ENCODE measurements at regions not wholly inside any gene's neighbourhood (a gene's known extent, or its start where the extent isn't known, plus 50 kb on each side); places are given as distances from the start of the nearest gene placed in this dataset.

DNA sequence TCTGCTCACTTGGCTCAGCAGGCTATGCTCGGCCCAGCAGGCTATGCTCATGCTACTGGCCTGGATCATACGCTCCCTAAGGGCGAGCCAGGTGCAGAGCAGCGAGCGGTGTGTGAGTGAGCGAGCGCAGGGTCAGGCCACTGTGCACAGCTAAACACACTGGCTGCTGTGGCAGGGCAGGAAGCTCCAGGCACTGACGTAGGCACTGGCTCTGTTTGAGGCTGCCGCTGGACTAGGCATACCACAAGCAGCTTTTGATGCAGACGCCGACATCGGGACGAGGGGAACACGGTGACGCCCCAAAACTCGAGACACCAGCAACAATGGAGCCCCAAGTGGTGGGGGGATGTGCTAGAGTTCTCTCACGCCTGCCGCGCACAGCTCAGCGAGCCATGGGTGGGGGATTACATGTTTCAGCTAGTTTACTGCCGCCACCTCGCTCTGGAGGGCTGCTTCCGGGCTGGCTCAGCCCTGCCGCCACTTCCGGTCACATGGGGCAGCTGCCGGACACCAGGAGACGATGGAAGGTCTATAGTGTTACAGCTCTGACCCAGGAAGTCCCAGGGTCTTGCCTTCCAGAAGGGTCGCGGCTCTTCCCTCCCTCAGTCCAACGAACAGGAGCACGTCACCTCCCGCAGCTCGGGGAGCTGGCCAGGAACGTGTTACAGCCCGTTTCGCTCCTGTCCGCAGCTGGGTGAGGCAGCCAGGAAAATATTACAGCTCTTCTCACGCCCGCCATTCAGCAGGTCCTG, 1176.9 kb upstream of the LRRTM1 start:
- DNase-seq (ENCODE audit: low read depth), result no peak
- H3K4me3 ChIP-seq (ENCODE audit: control insufficient read depth, low read depth, low read length), result no peak overlapping the region
- no peak for TF ChIP-seq CTCF (IDR thresholded peaks at IDR 0.05; ENCODE audit: control insufficient read depth, insufficient read depth, low read depth, low read length, missing control alignments)

DNA sequence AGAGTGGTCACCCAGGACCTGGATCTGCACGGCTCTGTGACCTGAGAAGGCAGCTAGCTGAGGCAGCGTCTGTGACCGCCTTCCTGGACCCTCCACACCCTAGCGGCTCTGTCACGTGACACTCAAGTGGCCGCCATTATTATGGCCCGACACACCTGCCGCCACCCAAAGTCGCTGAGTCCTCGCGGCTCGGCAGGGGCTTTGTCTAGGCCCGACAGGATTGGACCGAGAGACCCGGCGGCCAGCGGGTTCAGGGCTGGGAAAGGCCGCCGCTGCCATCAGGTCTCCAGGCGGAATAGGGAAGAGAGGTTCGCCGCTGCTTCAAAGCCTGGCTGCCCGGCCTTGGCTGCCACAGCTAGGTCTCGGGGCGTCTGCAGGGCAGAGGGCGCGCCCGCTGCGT, 1162.5 kb upstream of the LRRTM1 start:
- no peak for DNase-seq (ENCODE audit: low read depth)
- no peak for TF ChIP-seq CTCF (IDR thresholded peaks at IDR 0.05; ENCODE audit: control insufficient read depth, insufficient read depth, low read depth, low read length, missing control alignments)
- H3K4me3 ChIP-seq (ENCODE audit: control insufficient read depth, low read depth, low read length), result no peak overlapping the region

GRCh38 chr2:81462420-81462819, 1157.9 kb upstream of the LRRTM1 start:
- DNase-seq (ENCODE audit: low read depth), result no peak
- no peak overlapping the region for H3K4me3 ChIP-seq (ENCODE audit: control insufficient read depth, low read depth, low read length)
- TF ChIP-seq CTCF (IDR thresholded peaks at IDR 0.05; ENCODE audit: control insufficient read depth, insufficient read depth, low read depth, low read length, missing control alignments), result no peak

DNA sequence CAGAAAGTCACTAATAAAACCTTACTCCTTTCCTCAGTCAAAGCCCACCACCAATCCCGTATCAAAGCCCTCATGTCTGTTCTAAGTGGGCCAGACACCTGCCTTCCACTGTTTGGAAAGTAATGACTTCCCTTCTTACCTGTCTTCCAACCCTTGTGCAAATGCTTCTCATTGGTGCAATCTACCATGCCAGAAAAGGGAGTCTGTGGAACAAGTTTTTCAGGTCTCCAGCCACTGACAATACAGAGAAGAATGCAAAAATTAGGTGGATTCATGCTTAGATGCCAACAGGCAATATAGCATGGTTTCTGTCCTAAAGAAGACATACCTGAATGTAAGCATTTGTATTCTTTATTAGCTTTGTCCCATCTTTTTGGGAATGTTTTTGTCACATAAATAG, 1140.6 kb upstream of the LRRTM1 start:
- no peak for DNase-seq (ENCODE audit: low read depth)
- H3K4me3 ChIP-seq (ENCODE audit: control insufficient read depth, low read depth, low read length), result no peak overlapping the region
- no peak for TF ChIP-seq CTCF (IDR thresholded peaks at IDR 0.05; ENCODE audit: control insufficient read depth, insufficient read depth, low read depth, low read length, missing control alignments)

GRCh38 chr2:81437456-81438000, 1133.0 kb upstream of the LRRTM1 start:
- no peak overlapping the region for H3K4me3 ChIP-seq (ENCODE audit: control insufficient read depth, low read depth, low read length)
- no peak for TF ChIP-seq CTCF (IDR thresholded peaks at IDR 0.05; ENCODE audit: control insufficient read depth, insufficient read depth, low read depth, low read length, missing control alignments)
- no peak for DNase-seq (ENCODE audit: low read depth)

- no peak for TF ChIP-seq CTCF (IDR thresholded peaks at IDR 0.05; ENCODE audit: control insufficient read depth, insufficient read depth, low read depth, low read length, missing control alignments)
- no peak for DNase-seq (ENCODE audit: low read depth)
- no peak overlapping the region for H3K4me3 ChIP-seq (ENCODE audit: control insufficient read depth, low read depth, low read length)
Measured at GRCh38 chr2:81436256-81436655, 1131.7 kb upstream of the LRRTM1 start.
